Epidermal melanocyte (primary cell): ENCODE measurements at regions not wholly inside any gene's neighbourhood (a gene's known extent, or its start where the extent isn't known, plus 50 kb on each side); places are given as distances from the start of the nearest gene placed in this dataset.
"Not testable (repeated sequence)": the region's sequence is repeated elsewhere in the genome, so short reads cannot be mapped to it uniquely, and the experiment has no call there.

Experiments used
- DNase-seq: peaks from one replicate; pipeline ENCODE4 v3.0.0; 2011; ENCODE audit warnings: low spot score; ENCODE audit not compliant: insufficient read length

DNA sequence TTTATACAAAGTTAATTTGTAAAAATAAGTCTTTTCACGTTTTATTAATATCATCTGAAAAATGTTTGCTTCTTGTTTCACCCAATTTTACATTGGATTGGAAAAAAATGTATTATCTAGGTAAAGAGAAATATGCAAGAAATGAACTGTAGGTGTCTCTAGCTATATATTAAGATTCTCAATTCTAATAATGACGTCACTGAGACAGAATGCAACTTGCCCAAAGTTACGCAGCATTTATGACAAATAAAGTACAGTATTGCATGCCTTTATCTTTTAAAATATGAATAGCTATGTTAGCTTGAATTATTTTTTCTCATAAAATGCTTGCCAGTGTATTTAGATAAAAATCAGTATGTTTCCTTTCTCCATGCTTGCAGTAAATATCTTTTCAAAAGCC lies 728.8 kb downstream of the RERGL start:
- DNase-seq = no peak

DNA sequence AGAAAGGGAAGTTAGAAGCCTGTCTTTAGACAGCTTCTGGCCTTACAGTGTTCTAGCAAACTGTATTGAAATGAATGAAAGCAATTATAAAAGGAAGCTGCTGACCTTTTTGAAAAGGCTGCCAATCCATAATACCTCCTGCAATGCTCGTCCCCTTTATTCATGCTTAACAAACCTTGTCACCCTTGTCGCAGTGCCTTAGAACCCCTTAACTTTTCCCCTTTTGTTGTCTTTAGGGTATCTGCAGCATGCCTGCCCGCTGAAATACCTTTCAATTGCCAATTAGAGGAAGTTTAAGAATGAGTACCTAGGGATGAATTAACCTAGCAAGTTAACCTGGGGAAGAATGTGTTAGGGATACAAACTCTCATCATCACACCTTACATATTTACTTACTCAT lies 731.2 kb downstream of the RERGL start:
- DNase-seq = no peak

DNA sequence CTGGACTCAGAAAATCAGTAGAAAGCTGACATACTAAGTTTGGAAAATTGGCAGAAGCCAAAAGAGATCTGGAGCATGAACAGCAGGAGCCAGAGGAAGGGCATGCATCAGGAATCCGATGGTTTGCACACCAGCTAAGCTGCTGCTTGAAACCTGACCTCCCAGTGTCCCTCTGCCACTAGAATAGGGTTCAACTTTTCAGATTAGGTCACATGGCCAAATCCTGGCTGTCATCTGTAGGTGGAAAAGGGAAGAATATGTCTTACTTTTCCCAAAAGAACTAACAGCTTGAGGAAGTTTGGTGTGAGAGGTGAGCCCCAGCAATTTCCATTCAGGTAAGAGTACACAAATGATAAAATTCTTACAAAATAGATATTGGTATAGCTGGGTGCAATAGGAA lies 732.6 kb downstream of the RERGL start:
- DNase-seq = no peak

DNA sequence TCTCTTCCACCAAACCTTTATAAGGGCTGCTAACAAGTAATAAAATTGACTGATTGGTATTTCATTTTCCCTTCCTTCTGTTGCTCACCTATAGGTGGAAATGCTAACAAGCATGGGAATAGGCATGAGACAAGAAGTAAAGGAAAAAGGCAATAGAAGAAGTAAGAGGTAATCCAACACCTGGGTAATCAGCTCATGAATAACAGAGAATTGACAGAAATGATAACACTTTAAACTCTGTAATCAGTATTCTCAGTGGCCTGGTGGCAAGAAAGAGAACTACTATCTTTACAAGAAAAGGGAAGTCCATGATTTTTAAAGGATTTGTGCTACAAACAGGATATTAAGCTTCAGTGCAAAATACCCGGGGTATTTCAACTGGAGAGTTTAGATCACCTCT lies 737.8 kb downstream of the RERGL start:
- no peak for DNase-seq

DNA sequence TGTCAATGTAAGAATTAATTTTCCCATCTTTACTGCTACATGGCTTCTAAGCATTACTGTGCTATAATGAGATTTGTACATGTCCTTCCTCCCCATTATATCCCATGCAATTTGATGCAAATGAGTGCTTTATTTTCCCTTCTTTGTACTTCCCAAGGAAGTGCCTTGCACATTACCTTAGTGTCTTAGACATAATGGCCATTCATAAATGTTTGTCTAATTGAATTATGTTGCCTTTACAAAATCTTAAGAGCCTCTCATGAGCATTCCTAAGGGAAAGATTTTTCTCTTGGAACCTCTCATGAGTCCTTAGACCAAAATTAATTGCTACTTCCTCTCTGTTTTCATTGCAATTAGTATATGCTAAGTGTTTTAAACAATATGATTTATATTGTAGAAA lies 741.7 kb downstream of the RERGL start:
- no peak for DNase-seq

DNA sequence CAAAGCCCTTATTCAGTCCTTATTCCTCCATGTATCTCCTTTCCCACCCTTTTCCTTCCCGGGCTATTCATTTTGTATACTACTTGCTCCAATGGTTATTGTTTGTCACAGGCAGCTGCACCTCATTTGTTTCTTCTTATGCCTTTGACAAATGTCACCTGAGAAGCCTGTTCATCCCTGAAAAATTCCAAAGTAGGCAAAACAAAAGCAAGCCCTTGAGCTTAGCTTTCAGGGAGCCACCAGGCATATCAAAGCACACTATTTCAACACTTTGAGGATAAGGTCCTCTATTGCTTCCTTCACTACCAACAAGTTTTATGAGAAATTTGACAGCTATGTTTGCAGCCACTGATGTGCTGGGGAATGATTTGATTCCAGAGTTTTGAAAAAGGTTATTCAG lies 738.7 kb upstream of the LMO3 start:
- no peak for DNase-seq

DNA sequence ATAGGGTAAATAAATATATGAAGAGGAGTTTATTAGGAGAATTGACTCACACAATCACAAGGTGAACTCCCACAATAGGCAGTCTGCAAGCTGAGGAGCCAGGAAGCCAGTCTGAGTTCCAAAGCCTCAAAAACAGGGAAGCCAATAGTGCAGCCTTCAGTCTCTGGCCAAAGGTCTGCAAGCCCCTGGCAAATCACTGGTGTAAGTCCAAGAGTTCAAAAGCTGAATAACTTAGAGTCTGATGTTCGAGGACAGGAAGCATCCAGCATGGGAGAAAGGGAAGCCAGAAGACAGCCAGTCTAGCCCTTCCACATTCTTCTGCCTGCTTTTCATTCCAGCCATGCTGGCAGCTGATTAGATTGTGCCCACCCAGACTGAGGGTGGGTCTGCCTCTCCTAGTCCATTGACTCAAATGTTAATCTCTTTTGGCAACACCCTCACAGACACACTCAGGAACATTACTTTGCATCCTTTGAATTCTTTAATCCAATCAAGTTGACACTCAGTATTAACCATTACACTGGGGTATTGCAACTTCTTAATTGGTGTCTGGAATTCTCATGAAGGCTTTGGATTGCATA lies 736.5 kb upstream of the LMO3 start:
- no peak for DNase-seq

DNA sequence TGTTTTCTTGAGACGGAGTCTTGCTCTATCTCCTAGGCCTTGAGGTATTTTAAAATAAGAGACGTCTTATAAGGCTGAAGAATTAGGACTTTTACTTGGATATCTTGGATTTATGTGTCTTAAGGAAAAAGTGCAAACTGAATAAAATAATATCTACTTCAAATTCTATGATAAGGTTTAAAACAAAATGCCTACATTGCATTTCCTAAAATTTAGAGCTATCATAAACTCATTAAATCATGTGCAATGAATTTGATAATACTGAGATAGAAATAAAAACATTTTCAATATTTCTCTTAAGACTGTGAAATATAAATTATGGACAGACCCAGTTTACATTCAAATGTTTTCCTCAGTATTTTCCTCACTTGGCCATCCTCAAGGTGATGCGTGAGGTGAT lies 729.5 kb upstream of the LMO3 start:
- DNase-seq = no peak

DNA sequence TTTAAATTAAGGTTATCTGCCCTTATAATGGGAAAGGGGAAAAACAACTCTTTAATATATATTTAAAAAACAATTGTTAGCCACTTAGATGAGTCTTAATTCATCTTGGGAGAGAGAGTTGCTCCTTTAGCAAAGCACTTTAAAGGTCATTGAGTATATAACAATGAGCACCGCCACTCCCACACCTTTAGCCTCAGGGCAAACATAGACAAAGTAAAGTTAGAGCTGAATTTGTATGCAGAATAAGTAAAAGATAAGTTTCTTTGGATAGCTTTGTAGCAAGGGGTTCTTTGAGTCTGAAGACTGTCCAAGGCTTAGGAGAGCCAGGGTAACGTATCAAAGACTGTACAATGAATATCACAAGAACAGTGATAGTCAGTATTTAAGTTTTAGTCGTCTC lies 728.8 kb upstream of the LMO3 start:
- no peak for DNase-seq

DNA sequence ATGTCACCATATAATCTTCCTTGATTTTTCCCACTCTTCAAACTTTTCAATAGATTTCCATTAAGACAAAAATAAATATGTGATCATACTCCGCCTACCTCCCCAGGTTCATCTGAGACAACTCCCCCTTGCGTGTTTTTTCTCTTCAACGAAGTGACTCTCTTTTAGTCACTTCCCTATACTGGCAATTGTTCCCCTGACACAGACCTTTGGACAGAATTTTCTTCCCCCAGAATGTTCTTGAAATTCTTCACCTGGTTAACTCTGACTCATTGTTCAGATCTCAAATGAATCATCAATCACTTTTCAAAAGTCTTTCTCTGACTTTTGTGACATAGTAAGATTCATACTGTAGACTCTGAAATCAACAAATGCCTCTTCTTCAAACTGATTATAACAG lies 727.3 kb upstream of the LMO3 start:
- DNase-seq = no peak

DNA sequence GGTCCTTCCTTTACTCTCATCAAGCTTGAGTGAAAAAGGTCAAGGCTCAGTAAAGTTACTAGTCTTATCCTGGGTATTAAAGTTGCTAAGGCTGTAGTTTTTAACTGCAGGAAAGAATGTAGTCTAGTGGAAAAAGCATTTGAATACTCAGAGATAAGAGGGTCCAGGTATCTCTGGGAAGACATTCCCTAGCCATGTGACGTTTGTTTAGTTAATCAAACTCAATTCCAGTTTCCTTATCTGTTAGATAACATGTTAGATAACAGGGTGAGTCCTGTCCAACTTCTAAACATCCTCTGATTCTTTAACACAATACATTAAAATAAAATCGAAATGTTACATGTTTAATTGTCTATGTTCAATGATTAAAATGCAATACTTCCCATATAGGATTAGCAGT lies 720.7 kb upstream of the LMO3 start:
- no peak for DNase-seq

DNA sequence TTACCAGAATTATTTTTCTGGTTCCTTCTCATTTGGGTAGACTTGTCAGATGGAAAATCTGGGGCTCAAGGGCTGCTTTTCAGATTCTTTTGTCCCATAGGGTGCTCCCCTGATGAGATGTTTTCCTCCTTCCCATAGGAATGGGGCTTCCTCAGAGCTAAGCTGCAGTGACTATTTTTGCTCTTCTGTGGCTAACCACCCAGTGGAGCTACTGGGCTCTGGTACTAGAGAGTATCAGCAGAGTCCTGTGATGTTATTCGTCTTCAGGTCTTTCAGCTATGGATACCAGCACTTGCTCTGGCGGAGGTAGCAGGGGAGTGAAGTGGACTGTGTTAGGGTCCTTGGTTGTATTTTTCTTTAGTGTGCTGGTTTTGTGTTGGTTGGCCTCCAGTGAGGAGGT lies 716.1 kb upstream of the LMO3 start:
- no peak for DNase-seq

DNA sequence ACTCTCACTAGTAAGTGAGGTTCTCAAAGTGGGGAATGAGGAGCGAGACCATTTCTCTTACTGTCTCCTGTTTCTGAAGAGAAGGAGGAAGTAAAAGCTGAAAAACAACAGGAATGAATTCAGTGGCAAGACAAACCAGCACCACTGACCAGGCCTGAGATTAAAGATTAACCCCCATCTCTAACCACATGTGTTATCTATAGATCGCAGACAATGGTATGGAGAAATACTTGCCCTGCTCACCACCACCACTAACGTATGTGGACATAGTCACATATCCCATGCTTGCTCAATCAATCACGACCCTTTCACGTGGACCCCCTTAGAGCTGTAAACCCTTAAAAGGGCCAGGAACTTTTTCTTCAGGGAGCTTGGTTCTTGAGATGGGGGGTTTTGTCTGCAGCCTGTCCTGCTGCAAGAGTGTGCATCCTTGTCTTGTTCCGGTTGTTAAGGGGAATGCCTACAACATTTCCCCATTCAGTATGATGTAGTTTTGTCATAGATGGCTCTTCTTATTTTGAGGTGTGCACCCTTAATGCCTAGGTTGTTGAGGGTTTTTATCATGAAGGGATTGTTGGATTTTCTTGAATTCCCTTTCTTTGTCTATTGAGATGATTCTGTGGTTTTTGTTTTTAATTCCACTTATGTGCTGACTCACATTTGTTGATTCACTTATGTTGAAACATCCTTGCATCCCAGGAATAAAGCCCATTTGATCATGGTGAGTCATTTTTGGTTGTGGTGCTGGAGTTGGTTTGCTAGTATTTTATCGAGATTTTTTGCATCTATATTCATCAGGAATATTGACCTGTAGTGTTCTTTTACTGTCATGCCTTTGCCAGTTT lies 698.8 kb upstream of the LMO3 start:
- DNase-seq = no peak

DNA sequence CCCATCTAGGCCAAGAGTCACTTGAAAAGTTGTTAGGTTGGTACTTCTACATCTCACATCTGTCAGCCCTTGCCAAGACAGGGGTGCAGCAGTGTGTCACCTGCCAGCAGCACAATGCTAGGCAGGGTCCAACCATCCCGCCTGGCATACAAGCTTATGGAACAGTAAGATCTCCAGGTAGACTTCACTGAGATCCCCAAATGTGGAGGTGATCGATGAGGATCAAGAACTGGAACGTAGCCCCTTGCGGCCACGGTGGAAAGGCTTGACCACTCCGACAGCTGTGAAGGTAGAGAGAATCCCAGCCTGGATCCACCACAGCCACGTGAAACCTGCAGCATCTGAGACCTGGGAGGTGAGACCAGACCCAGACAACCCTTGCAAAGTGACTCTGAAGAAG lies 696.0 kb upstream of the LMO3 start:
- DNase-seq = no peak

DNA sequence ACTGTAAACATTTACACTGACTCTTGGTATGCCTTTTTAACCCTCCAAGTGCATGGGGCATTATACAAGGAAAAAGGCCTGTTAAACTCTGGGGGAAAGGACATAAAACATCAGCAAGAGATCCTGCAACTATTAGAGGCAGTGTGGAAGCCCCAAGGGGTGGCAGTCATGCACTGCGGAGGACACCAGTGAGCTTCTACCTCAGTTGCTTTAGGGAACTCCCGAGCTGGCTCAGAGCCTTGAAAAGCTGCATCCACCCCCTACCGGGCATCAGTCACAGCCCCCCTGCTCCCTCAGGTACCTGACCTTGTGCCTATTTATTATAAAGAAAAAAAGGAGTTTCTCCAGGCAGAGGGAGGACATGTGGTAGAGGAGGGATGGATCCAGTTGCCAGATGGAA lies 695.6 kb upstream of the LMO3 start:
- no peak for DNase-seq

DNA sequence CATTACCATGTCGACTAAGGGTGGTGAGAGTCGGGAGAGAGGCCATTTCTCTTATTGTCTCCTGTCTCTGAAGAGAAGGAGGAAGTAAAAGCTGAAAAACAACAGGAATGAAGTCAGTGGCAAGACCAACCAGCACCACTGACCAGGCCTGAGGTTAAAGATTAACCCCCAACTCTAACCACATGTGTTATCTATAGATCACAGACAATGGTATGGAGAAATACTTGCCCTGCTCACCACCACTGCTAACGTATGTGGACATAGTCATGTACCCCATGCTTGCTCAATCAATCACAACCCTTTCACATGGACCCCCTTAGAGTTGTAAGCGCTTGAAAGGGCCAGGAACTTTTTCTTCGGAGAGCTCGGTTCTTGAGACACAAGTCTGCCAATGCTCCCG lies 690.9 kb upstream of the LMO3 start:
- DNase-seq = no peak

DNA sequence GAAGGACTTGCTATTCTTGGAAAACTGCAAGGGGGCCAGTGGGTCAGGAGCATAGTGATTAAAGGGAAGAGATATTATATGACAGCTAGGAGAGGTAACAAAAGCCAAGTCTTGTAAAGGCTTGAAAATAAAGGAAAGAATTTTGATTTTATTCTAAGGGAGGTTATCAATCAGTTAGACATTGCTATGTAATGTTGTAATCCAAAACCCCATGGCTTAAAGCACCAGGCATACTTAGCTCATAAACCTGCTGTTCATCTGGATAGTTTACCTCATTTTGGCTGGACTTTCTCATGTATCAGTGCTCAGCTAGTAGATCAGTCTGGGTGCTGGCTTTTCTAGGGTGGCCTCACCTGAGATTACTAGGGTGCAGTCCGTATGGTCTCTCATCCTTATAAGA lies 680.9 kb upstream of the LMO3 start:
- no peak for DNase-seq

DNA sequence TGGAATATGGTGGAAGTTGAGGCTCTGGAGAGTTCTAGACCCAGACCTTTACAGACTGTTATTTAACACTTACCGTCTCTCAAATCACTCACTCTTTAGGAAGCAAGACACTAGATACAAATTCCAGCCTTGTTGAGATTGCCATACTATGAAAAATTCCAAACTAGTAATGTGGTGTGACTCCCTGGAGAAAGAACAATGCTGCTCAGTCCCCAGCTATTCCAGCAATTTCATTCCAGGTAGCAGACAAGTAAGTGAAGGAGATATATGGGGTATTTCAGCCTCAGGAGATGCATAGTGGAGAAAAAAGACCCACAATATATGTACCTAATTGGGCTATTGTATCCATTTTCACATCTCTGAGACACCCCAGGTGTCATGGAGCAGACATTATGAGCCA lies 678.9 kb upstream of the LMO3 start:
- DNase-seq = no peak

DNA sequence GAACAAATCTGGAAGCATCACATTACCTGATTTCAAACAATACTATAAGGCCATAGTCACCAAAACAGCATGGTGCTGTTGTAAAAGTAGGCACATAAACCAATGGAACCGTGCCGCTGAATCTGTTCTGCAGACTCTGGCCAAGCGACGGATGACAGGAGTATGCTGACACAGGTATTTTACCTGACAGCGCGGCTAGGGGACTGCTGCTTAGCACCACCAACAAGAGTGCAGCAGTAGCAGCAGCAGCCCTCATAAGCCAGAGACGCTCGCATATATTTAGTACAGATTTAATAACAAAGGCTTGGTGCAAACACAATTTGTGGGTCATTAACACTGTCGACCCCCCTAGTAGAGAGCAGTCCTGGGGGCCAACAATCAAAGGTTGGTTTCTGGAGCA lies 677.6 kb upstream of the LMO3 start:
- DNase-seq = no peak

DNA sequence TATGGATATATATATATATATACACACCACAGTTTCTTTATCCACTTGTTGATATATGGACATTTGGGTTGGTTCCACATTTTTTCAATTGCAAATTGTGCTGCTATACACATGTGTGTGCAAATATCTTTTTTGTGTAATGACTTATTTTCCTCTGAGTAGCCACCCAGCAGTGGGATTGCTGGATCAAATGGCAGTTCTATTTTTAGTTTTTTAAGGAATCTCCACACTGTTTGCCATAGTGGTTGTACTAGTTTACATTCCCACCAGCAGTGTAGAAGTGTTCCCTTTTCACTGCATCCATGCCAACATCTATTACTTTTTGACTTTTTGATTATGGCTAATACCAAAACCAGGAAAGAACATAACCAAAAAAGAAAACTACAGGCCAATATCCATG lies 676.2 kb upstream of the LMO3 start:
- DNase-seq = not testable (repeated sequence)

DNA sequence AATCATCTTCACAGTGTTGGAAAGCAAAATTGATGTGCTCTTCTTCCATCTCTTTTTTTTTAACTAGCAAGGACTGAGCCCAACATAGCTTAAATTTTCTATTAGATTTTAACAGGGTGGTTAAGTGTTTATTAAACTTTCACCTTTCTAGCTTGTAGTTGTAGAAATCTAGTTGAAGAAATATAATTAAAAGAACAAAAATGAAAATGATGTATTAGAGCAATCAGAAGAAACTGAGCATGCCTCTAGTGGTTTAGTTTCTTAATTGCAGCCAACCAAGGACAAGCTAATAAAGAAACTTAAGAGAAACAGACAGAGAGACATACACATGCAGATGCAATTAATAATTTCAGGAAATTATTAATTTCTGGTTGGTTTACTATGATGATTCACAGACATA lies 673.0 kb upstream of the LMO3 start:
- DNase-seq = no peak

DNA sequence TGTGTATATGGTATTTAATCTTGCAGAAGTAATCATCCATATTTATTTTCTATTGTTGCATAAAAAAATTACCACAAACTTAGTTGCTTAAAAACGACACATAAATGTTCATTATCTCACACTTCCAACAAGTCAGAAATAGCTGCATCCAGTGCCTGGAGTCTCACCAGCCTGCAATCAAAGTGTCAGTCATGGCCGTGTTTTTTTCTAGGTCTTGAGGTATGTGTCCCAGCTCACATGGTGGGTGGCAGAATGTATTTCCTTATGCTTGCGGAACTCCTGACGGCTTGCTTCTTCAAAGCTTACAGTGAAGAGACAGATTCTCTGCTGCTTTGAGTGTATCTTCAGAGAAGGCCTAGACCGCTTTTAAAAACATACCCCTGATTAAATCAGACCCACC lies 670.2 kb upstream of the LMO3 start:
- DNase-seq = no peak

DNA sequence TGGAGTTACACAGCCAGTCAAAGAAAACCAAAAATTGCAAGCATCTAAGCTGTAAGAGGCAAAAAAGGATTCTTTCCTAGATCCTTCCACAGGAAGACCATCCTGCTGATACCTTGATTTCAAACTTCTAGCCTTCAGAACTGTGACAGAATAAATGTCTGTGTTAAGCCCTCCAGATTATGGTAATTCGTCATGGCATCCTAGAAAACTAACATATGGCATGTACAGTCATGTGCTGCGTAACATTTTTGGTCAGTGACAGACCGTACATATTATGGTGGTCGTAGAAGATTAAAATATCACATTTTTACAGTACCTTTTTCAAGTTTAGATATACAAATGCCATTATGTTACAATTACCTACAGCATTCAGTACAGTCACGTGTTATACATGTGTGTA lies 660.9 kb upstream of the LMO3 start:
- DNase-seq = no peak
